ENCODE measurements at regions not wholly inside any gene's neighbourhood (a gene's known extent, or its start where the extent isn't known, plus 50 kb on each side); places are given as distances from the start of the nearest gene placed in this dataset.

GRCh38 chr1:232430467-232430866 lies 199.5 kb downstream of the SIPA1L2 start:
- H3K56ac ChIP-seq (replicated peaks; ENCODE audit: insufficient read length, low read depth, low read length), result no peak overlapping the region
- no peak overlapping the region for H3K4me3 ChIP-seq (ENCODE audit: extremely low read depth in 1 of 4, insufficient read depth in 2 of 4, low read depth in 3 of 4, low read length in 4 of 4)
- no peak overlapping the region for H4K8ac ChIP-seq (ENCODE audit: extremely low read depth, insufficient read depth, low read length)
- no peak overlapping the region for H3K18ac ChIP-seq (ENCODE audit: extremely low read depth, low read length)
- no peak overlapping the region for H3K4ac ChIP-seq (replicated peaks; ENCODE audit: insufficient read length, low read depth, low read length)
- no peak overlapping the region for H4K5ac ChIP-seq (ENCODE audit: insufficient read length, low read depth, low read length)
- H3K79me2 ChIP-seq (ENCODE audit: control insufficient read depth in 1 of 2, insufficient read depth in 2 of 2, low read length in 2 of 2), result no peaks in the 10 kb centered on the region
- H2BK12ac ChIP-seq (ENCODE audit: low read depth, low read length), result no peak overlapping the region
- H2BK15ac ChIP-seq (ENCODE audit: low read length), result no peak overlapping the region
- H2BK20ac ChIP-seq (ENCODE audit: low read length), result no peak overlapping the region
- H3K9ac ChIP-seq (replicated peaks in 1 of 4; ENCODE audit: extremely low read depth in 1 of 4, low read depth in 3 of 4, low read length in 3 of 4), result no peak overlapping the region
- no peaks in the 10 kb centered on the region for H3K9me3 ChIP-seq (ENCODE audit: insufficient read depth in 2 of 2, low read depth in 1 of 2, low read length in 1 of 2)
- H2AK5ac ChIP-seq (ENCODE audit: low read depth, low read length), result no peak overlapping the region
- peaks cover under 1 to 1% of the 10 kb centered on the region in 2 experiments for H4K20me1 ChIP-seq (replicated peaks in 1 of 2; ENCODE audit: control insufficient read depth in 1 of 2, insufficient read depth in 2 of 2, low read length in 2 of 2)
- H3K23me2 ChIP-seq (ENCODE audit: low read depth, low read length), result no peaks in the 10 kb centered on the region
- H3K36me3 ChIP-seq (ENCODE audit: control insufficient read depth in 2 of 4, insufficient read depth in 4 of 4, low read length in 3 of 4), result no peaks in the 10 kb centered on the region; a peak in 1 of 8 replicates
- TF ChIP-seq NANOG (IDR thresholded peaks at IDR 0.05; ENCODE audit: insufficient read depth, low read depth, low read length, poor library complexity, severe bottlenecking), result no peak
- TF ChIP-seq KDM4A (IDR thresholded peaks at IDR 0.05; ENCODE audit: low read depth, low read length, severe bottlenecking), result no peak
- TF ChIP-seq JUND (IDR thresholded peaks at IDR 0.05; ENCODE audit: low read length), result no peak
- TF ChIP-seq CTBP2 (IDR thresholded peaks at IDR 0.05; ENCODE audit: borderline replicate concordance, insufficient read depth, insufficient read length, low read length), result no peak
- TF ChIP-seq CTCF (IDR thresholded peaks at IDR 0.05; ENCODE audit: control extremely low read depth in 1 of 3, insufficient read depth in 1 of 3, low read depth in 1 of 3, low read length in 3 of 3), result no peak
- TF ChIP-seq CHD2 (IDR thresholded peaks at IDR 0.05; ENCODE audit: low read length), result no peak
- TF ChIP-seq USF2 (IDR thresholded peaks at IDR 0.05; ENCODE audit: low read length), result no peak
- no peak for TF ChIP-seq TEAD4 (IDR thresholded peaks at IDR 0.05; ENCODE audit: low read depth, low read length)
- no peak for TF ChIP-seq FOSL1 (IDR thresholded peaks at IDR 0.05; ENCODE audit: insufficient read depth, low read depth, low read length)
- TF ChIP-seq KDM1A (IDR thresholded peaks at IDR 0.05; ENCODE audit: borderline replicate concordance, low read length), result no peak
- TF ChIP-seq ZNF274 (IDR thresholded peaks at IDR 0.05; ENCODE audit: borderline replicate concordance, extremely low read depth, low read length), result no peak
- ChIA-PET POLR2A (ENCODE audit: partially characterized antibody) (no interaction called here), CTCF (ENCODE audit: partially characterized antibody) (interaction anchor here (1.3 to 1.4 kb wide), 2 partner anchors 22 to 25 kb away, joined by 3 read pairs; no protein-coding TSS in a partner anchor)
- no peaks in the 10 kb centered on the region for H3K79me1 ChIP-seq (ENCODE audit: low read depth, low read length)
- DNase-seq (ENCODE audit: low read depth in 1 of 2, low spot score in 2 of 2), result no peak
- no peak overlapping the region for H2AFZ ChIP-seq (ENCODE audit: low read length)
- H3K27ac ChIP-seq (ENCODE audit: low read depth, low read length), result no peak overlapping the region
- H3K23ac ChIP-seq (ENCODE audit: insufficient read length), result no peak overlapping the region
- no peak overlapping the region for H3K4me2 ChIP-seq (ENCODE audit: insufficient read depth in 1 of 2, low read depth in 2 of 2, low read length in 2 of 2)
- H4K91ac ChIP-seq (replicated peaks; ENCODE audit: insufficient read length, low read length), result no peak overlapping the region
- H3K4me1 ChIP-seq (replicated peaks in 1 of 4; ENCODE audit: control insufficient read depth in 3 of 4, insufficient read depth in 4 of 4, low read length in 3 of 4), result no peaks in the 10 kb centered on the region
- no peak for FAIRE-seq
- no peak overlapping the region for H2BK120ac ChIP-seq (replicated peaks; ENCODE audit: low read depth, low read length)
- H3K14ac ChIP-seq (ENCODE audit: insufficient read length), result no peak overlapping the region
- H3K27me3 ChIP-seq (replicated peaks in 1 of 4; ENCODE audit: control insufficient read depth in 3 of 4, extremely low read depth in 1 of 4, insufficient read depth in 3 of 4, low read length in 3 of 4), result no peaks in the 10 kb centered on the region
- no peak overlapping the region for H2BK5ac ChIP-seq (ENCODE audit: low read depth, low read length)
- 94% methylated on average over 6 of the region's 6 CpGs; no CpG with 5 or more reads in 1 of the 2 experiments for WGBS, 2 experiments (ENCODE audit: extremely low coverage in 1 of 2, insufficient coverage in 1 of 2, insufficient read length in 1 of 2, insufficient replicate concordance in 2 of 2, low coverage in 1 of 2, low lambda C conversion rate in 2 of 2, missing lambda C conversion rate in 1 of 2)

All from H1 (cell line).